Neural cell (in vitro differentiated cells): ENCODE measurements at regions not wholly inside any gene's neighbourhood (a gene's known extent, or its start where the extent isn't known, plus 50 kb on each side); places are given as distances from the start of the nearest gene placed in this dataset.

Source experiments
- CTCF ChIP-seq: fragments of 450-650 bp; IDR thresholded peaks from 2 replicates; pipeline ENCODE4 v1.5.1; 2014; ENCODE audit warnings: antibody characterized with exemption, mild to moderate bottlenecking, moderate library complexity; ENCODE audit not compliant: poor library complexity, severe bottlenecking
- SMC3 ChIP-seq: fragments of 450-650 bp; conservative IDR thresholded peaks from 2 replicates; pipeline ENCODE4 v1.6.1; 2014; ENCODE audit warnings: antibody characterized with exemption, mild to moderate bottlenecking, moderate library complexity; ENCODE audit not compliant: poor library complexity

GRCh38 chr13:39881383-39881782 is 225.9 kb downstream of the COG6 start:
- TF ChIP-seq CTCF = no peak
- TF ChIP-seq SMC3 = no peak
